ELF-1 (cell line): ENCODE measurements at regions not wholly inside any gene's neighbourhood (a gene's known extent, or its start where the extent isn't known, plus 50 kb on each side); places are given as distances from the start of the nearest gene placed in this dataset.
"Not testable (repeated sequence)": the region's sequence is repeated elsewhere in the genome, so short reads cannot be mapped to it uniquely, and the experiment has no call there.

Source experiments
- DNase-seq: peaks from one replicate; pipeline ENCODE4 v3.0.0-alpha.2; 2016; ENCODE audit warnings: low read depth, low spot score

DNA sequence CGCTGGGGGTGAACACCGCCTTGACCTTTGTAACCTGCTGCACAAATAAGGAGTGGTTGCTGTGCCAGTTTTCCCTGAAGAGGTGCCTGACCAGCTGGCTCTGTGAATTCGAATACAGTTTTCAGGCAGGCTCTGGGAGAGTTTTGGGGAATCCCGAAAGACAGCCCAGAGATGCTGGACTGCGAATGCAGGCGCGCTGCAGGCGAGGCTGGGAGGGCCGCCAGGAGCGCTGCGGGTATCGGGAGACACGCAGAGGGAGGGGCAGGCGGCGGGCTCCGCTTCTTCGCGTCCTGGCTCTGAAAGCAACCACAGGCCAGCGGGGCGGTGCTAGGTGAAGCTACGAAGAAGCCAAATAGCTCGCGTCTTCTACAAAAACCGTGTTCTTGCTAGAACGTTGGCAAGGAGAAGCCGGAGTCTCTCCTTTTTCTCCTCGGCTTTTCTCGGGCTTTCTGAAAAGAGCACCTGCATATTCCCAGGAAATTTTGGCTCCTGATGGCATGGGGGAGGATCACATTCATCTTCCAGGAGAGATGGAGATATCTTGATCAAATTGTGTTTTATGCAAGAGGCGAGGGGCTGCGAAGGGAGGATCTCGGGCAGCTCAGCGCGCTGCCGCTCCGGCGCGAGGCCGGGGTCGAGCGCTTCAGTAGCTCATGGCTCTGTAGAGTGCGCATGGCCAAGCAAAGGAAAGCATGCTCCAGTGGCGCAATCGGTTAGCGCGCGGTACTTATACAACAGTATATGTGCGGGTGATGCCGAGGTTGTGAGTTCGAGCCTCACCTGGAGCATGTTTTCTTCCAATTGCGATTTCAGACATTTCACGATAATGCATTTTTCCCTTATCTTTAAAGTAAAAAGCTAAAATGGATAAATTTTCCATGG is 158.1 kb upstream of the ZNF184 start:
- DNase-seq: peak; percentile 91

DNA sequence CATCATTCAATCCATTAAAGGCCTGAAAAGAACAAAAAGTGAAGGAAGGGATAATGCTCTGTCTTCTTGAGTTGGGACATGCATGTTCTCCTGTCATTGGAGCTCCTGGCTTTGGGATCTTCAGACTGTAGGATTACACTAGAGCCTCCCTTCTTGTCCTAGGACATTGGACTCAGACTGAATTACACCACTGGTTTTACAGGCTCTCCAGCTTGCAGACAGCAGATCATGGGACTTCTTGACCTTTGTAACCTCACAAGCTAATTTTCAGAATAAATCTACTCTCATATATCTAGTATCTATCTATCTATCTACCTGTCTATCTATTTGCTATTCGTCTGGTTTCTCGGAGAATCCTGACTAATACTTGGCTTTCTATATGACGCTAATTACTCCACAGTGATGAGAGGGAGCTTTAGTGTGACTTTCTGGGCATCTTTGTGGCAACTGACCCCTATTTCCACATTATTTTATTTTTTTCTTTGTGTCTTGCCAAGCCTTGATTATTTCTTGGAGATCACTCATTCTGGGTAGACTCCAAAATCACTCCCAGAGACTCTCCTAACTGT is 151.9 kb upstream of the ZNF184 start:
- DNase-seq: no peak

DNA sequence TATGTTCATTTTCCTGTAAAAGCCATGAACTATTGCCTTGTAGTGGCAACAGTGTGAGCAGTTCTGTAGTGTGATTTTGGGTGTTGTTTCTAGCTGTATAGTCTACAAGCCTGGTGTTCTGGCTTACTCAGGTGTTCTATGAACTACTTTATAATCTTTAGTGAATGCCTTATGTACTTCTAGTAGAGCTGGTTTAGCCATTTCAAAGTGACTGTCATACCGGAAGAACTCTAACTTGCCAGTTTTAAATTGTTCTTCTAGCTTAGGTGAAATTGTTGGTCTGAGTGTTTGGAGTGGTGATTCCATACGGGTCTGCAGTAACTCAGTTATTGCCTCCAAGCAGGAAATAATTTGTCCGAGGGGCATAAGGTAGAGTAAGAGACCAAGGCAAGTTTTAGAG is 150.2 kb upstream of the ZNF184 start:
- no peak for DNase-seq

DNA sequence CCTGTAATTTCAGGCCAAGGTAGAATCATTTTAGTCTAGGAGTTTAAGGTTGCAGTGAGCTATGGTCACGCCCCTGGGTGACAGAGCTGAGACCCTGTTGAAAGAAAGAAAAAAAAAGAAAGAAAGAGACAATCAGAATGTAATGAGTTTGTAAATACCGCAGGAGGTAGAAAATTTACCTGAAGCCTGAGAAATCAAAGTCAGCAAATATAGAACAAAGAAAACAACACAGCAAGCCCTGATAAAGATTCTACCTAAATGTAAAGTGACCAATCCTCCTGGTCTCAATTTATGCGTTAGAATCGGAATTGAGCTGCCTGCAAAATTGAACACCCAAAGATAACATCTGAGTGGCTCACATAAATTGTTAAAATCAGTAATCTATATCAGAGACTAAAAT is 146.5 kb upstream of the ZNF184 start:
- no peak for DNase-seq

DNA sequence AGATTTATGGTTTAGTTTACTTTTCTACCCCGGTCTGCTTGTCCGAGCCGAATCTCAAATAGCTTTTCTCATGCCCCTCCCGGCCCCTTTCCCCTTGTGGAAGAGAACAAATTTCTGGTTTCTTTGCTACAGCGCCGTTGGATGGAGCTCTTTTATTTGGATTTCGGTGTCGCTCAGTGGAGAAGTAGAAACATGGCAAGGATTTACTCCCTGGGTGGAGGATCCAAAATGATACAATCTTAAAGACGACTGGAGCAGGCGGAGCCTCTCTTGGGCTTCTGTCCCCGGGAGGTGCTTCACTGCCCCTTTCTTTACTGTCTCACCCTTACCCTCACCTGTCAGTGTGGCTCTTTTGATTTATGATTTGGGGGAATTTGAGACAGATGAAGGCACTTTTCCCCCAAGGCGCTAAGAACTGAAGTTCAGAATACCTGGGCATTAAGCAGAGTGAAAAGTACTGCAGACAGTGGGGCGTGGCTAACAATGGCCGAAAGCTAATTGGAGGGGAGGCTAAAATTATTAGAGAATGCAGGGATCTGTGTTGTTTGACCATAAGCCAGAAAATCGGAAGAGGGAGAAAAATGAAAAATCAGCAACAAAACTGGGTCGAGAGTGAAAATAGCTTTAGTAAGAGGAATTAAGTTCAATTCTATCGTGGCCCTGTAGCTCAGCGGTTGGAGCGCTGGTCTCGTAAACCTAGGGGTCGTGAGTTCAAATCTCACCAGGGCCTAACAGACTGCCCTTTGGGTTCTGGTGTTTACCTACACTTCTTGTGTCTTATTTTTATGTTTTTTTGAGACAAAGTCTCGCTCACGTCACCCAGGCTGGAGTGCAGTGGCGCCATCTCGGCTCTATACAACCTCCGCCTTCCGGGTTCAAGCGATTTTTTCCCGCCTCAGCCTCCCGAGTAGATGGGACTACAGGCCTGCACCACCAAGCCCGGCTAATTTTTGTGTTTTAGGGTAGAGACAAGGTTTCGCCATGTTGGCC is 145.1 kb upstream of the ZNF184 start:
- peak; percentile 73 for DNase-seq

DNA sequence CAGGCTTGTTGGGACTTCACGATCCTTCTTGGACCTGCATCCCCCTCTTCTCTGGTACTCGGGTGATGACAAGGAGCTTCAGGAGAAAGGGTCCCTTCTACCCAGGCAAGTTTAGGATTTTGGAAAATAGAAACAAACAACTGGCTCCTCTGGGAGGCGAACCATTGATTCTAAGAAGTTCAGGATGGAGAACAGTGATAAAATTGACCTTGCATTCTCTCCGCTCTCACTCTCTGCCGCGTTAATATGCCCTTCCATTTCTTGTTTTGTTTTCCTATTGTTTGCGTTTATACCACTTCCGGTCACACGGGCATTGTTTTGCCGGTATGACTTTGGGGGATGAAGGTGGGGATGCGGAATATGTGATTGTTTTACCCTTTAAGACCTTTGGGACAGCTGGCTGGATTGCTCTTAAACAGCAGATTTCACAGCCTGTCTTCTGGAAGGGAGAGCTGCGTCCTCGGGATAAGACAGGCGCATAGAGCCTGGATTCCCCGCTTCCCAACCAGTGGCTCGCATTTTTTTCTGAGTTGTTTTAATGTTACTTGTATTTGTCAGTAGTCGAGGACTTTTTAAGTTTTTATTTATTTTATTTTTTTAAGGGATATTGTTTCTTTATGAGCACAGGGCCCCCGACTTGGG is 144.3 kb upstream of the ZNF184 start:
- DNase-seq: peak; percentile 34

DNA sequence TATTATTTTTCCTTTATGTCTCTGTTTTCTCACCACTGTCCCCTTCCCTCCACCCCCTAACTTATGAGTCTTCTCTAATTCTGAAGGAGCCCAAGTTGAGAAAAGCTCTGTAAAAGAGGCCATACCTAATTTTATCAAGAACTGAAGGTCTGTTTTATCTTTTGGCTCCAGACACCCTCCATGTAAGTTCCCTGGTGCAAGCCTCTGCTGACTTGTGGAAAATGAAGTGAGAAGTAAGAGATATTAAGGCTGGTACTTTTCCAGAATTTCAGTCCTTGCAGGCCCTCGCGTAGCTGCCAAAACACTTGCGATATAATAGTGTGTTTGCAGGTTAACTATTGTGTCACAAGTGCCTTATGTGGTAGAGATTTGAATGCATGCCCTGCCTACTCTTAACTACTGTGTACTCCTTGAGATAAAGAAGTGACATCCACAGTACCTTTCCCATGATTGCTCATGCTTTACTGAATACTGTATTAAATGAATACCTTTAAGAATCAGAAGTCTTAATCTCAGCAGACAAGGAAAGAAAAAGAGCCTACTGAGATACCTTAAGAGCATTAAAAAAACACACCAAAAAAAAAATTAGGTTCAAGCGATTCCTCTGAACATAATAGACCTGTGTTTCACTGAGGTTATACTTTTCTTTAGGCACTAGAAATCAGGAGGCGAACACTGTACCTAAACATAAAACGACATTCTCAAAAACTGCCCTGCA is 143.6 kb upstream of the ZNF184 start:
- no peak for DNase-seq

DNA sequence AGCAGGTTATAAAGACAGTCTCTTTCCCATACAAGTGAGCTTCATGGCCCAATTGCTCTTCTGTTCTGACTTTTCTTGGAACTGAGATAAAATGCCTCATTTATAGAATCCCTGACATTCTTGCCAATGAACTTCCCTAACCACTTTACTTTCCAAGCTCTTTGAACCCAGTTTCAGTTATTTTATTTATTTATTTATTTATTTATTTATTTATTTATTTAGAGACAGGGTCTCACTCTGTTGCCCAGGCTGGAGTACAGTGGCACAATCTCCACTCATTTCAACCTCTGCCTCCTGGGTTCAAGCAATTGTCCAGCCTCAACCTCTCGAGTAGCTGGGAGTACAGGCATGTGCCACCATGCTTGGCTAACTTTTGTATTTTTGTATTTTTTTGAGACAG is 138.5 kb upstream of the ZNF184 start:
- DNase-seq: no peak

DNA sequence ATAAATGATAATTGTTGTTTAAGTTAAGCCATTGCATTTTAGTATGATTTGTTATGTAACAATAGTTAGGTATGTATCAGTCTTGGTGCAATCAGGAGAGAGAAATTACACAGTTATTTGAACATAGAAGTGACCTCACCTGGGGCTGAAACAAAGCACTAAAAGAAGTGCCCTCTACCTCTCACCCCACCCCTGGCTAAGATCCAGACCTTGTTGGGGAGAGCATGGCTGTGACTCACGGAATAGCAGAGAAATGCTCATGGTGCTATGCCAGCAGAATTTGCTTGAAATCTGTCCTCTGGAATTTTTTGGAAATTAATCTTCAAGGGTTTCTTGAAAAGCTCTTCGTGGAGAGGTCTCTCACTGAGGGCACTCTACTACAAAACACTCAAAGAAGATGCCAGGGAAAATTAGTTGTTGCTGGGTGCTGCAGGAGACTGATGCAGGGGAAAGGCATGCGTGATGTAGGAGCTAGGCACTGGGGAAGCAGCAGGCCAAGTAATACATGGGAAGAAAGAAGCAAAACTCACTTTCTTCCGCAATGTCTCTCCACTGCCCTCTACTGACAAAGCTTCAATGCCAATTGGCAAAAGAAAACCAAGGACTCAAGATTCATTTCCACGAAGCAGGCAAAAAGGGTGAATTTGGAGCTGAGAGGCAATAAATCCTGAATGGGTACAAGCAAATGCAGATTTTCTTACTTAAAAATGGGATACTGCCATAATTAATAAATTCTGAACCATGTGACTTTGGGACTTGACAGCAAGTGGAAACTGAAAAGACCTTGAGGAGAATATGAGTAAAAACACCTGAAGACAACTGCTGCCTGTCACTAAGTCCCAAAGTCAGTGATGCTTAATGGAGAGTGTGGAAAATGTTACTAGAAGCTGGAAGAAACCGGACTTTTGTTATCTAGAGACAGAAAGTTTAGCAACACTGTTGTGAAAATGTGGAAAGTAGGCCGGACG is 136.3 kb upstream of the ZNF184 start:
- DNase-seq: peak; percentile 80

DNA sequence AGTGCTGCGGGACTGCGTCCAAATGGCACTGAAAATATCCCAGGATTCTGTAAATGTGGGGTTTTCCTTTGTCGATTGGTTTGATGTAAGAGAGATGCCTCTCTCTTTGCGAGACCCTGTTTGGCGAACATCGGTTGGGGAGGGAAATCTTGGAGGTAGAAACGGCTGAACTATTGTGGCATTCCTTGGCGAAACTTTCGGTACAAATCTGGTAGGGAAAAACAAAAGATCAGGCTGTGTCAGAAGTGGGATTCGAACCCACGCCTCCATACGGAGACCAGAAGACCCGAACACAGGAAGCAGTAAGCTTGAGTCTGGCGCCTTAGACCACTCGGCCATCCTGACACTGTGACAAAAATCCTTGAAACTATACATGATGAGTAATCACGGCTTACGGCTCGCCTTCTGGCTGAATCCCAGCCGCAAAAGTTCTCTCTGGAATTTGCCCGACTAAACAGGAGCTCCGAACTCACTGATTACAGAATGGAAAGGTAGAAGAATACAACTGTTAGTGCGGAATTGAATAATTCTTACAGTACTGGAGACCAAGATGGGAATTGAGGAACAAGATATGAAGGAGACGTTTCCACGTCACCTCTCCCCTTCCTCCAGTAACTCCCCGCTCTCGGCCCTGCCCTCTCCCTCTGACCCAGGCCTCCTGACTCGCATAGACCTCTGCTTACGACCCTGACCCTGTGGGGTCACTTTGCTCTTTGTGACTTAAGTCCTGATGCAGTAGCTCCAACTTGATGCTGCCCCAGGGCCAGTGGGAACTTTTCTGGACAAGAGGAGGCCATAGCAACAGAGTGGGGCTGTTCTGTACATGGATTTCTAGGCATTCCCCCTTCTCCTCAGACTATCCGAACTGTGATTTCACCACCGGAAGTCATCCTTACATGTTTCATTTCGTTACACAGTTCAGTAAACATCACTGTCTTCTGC is 132.8 kb upstream of the ZNF184 start:
- DNase-seq: peak; percentile 96

DNA sequence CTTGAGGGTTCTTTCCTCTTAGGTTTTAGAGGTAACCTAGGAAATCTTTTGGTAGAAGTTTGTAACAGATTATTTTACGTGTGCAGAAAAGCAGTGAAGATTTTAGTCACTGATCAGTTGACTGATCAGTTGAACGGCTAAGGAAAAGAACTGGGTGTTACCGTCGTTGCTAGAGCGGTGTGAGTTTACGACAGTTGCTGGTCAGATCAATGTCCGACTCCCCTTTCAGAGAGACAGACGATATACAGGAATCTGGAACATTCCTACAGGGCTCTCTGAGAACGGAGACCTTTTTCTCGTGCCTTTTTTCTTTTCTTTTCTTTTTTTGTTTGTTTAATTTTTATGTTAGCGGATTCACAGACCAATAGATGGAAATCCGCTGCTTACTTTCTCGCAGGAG is 132.1 kb upstream of the ZNF184 start:
- DNase-seq: no peak

DNA sequence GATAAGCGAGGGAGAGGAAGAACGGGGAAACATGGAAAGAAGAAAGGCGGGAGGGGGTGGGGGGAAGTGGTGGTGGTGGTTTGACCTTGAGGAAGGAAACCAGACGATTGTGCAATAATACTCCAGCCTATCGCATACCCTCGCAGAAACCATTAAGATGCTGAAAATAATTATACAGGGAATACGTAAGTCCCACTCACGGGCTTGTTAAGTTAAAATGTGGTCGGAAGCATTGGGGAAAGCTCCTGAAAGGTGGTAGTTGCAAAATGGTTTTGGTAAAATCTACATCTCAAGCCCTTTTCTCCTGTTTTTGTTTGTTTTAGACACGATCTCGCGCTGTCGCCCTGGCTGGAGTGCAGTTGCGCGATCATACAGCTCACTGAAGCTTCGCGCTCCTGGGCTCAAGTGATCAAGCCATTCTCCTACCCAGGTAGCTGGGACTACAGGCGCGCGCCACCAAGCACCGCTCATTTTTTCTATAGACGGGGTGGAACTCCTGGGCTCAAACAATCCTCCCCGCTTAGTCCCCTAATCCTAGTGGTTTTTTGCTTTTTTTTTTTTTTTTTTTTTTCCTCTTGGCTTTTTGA is 128.9 kb upstream of the ZNF184 start:
- no peak for DNase-seq

DNA sequence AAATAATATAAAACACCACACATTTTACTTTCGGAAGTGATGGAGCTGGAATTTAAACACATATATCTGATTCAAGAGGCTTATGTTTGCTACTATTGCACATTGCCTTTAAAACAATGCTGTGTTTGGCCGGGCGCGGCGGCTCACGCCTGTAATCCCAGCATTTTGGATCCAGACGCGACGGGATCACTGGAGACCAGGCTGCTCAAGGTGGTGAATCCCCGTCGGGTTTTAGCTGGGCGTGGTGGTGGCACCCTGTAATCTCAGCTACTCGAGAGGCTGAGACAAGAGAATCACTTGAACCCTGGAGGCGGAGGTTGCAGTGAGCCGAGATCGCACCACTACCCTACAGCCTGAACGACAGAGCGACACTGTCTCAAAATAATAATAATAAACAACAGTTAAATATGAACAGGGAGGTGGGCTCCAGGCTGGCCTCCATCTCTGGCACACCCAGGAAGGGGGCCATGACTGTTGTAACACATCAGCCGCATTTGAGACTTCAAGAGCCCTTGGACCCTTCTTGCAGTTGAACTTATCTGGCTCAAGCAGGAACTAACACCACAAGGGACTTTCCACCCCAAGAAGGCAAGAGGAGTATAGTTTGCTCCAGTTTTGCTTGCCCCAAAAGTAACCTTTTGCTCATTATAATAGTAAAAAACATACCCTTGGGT is 127.1 kb upstream of the ZNF184 start:
- no peak for DNase-seq

DNA sequence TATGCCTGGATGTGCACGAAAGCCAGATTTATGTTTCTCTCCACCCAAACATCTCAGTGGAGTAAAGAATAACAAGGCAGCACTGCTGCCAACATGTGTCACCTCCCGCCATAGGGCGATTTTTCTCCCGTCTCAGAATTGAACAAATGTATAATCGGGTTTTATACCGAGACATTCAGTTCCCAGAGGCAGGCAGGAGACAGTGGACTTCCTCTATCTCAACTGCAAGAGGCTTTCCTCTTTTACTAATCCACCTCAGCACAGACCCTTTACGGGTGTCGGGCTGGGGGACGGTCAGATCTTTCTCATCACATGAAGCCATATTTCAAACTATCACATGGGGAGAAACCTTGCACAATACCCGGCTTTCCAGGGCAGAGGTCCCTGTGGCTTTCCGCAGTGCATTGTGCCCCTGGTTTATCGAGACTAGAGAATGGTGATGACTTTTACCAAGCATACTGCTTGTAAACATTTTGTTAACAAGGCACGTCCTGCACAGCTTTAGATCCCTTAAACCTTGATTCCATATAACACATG is 124.2 kb upstream of the ZNF184 start:
- not testable (repeated sequence) for DNase-seq

DNA sequence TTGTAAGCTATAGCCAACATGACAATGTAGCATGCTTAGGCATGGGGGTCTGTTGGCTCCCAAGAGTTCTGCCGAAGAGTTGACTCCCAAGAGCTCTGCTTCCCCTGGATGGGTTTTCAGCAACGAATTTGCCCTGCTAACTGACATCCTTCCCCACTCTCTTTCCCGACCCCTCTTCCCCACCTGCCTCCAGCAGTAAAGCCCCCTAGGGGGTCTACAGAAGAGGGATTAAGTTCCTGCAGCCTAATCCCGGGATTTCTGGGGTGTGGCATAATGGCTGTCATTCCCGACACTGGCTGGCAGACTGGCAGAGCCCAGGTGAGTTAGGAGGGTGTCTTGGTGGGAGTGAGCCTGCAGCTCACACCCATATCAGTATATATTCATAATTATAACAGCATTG is 121.0 kb upstream of the ZNF184 start:
- DNase-seq: peak; percentile 27

DNA sequence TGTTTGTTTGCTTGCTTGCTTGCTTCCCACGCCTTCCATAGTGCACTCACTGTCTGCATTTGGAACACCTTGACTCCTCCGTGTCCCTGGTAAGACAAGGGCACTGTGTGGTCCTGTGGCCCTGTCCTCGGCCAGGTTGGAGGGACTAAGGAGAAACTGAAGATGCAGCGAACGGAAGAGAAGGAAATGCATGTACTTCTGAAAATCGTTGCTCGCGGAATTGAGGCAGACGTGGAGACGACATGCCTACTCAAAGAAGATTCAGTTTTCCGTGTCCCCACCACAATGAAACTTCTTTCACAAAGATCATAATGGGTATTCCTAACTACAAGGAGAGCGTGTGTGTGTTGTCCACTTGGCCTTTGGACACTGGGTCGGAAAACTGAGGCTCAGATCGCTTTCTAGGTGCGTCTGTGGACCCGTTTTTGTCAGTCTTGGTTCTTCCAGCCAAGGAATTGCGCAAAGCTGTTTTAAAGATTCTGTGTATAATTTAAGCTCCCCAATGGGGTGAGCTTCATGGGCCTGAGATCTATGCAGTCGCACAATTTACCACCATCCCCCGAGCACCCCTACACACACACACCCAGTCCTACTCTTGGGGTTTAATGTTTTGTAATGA is 120.4 kb upstream of the ZNF184 start:
- peak; percentile 27 for DNase-seq
